OCI-LY3 (cell line): ENCODE measurements at regions not wholly inside any gene's neighbourhood (a gene's known extent, or its start where the extent isn't known, plus 50 kb on each side); places are given as distances from the start of the nearest gene placed in this dataset.
"Not testable (repeated sequence)": the region's sequence is repeated elsewhere in the genome, so short reads cannot be mapped to it uniquely, and the experiment has no call there.

Experiments
- H2AFZ ChIP-seq: fragments of 200-600, 300-600 bp; shearing (Covaris generic); 2 replicates; pipeline ENCODE4 v1.6.0; 2014; ENCODE audit warnings: antibody characterized with exemption, low read depth, low read length
- H3K27ac ChIP-seq: fragments of 200-600, 300-600 bp; sonication (generic); 2 replicates; pipeline ENCODE4 v1.5.1; 2014; ENCODE audit warnings: mild to moderate bottlenecking, low read length, moderate library complexity, mixed read lengths
- H3K27me3 ChIP-seq: fragments of 200-600, 300-600 bp; sonication (generic); 2 replicates; pipeline ENCODE4 v1.6.1; 2014; ENCODE audit warnings: low read depth, low read length, mixed read lengths
- H3K36me3 ChIP-seq: fragments of 200-600, 300-600 bp; sonication (generic); replicated peaks from 2 replicates; pipeline ENCODE3; 2014; ENCODE audit warnings: low read depth, low read length, mixed read lengths
- H3K4me1 ChIP-seq: fragments of 300-600, 200-600 bp; sonication (generic); 2 replicates; pipeline ENCODE4 v1.6.1; 2014; ENCODE audit warnings: low read length, mixed read lengths
- H3K4me2 ChIP-seq: fragments of 200-600, 300-600 bp; sonication (generic); 2 replicates; pipeline ENCODE4 v1.6.1; 2014; ENCODE audit warnings: low read length, mixed read lengths
- H3K4me3 ChIP-seq: fragments of 300-600, 200-600 bp; sonication (generic); 2 replicates; pipeline ENCODE4 v1.5.1; 2014; ENCODE audit warnings: antibody characterized with exemption, mild to moderate bottlenecking, low read length, moderate library complexity
- H3K79me2 ChIP-seq: fragments of 300-600, 200-600 bp; shearing (Covaris generic); 2 replicates; pipeline ENCODE4 v1.6.1; 2014; ENCODE audit warnings: mild to moderate bottlenecking, low read length, mixed read lengths
- H3K9ac ChIP-seq: fragments of 300-600, 200-600 bp; shearing (Covaris generic); 2 replicates; pipeline ENCODE4 v1.6.0; 2014; ENCODE audit warnings: mild to moderate bottlenecking, low read length, moderate library complexity
- H3K9me3 ChIP-seq: fragments of 200-600, 300-600 bp; shearing (Covaris generic); 2 replicates; pipeline ENCODE4 v1.6.1; 2014; ENCODE audit warnings: low read length, mixed read lengths; ENCODE audit not compliant: insufficient read depth
- H4K20me1 ChIP-seq: fragments of 200-600, 300-600 bp; sonication (generic); 2 replicates; pipeline ENCODE4 v1.6.1; 2016; ENCODE audit warnings: low read length, mixed read lengths; ENCODE audit not compliant: insufficient read depth
- CTCF ChIP-seq: fragments of 200-600, 300-600 bp; sonication (generic); IDR thresholded peaks from 2 replicates; pipeline ENCODE4 v1.5.1; 2014; ENCODE audit warnings: antibody characterized with exemption, low read length, low read depth
- EZH2phosphoT487 ChIP-seq: fragments of 200-600 bp; shearing (Covaris generic); IDR thresholded peaks from 2 replicates; pipeline ENCODE4 v1.6.1; 2018; ENCODE audit warnings: antibody characterized with exemption, mixed run types, low read depth

GRCh38 chr3:176097027-176097426 is 1100.3 kb downstream of the TBL1XR1 start:
- Histone ChIP-seq H2AFZ (no peak overlapping the region), H3K27ac (no peak overlapping the region), H3K27me3 (no peaks in the 10 kb centered on the region)

GRCh38 chr3:176093892-176094291 is 1103.4 kb downstream of the TBL1XR1 start:
- H3K4me1 ChIP-seq, H2AFZ ChIP-seq, H3K79me2 ChIP-seq, H3K9me3 ChIP-seq, H3K27ac ChIP-seq, H3K36me3 ChIP-seq, H4K20me1 ChIP-seq, H3K9ac ChIP-seq, H3K27me3 ChIP-seq, H3K4me2 ChIP-seq, H3K4me3 ChIP-seq: not testable (repeated sequence)

More at GRCh38 chr3:176097027-176097426, 1100.3 kb downstream of the TBL1XR1 start:
- Histone ChIP-seq H3K9me3 (no peaks in the 10 kb centered on the region), H4K20me1 (no peaks in the 10 kb centered on the region), H3K4me3 (no peak overlapping the region), H3K9ac (no peak overlapping the region), H3K79me2 (no peaks in the 10 kb centered on the region), H3K4me1 (no peaks in the 10 kb centered on the region), H3K4me2 (no peak overlapping the region), H3K36me3 (no peaks in the 10 kb centered on the region)
- TF ChIP-seq CTCF (no peak), EZH2phosphoT487 (no peak)

- Histone ChIP-seq H3K4me1 (no peaks in the 10 kb centered on the region), H3K4me2 (no peak overlapping the region), H3K27ac (no peak overlapping the region), H3K27me3 (no peaks in the 10 kb centered on the region), H3K4me3 (no peak overlapping the region), H3K36me3 (no peaks in the 10 kb centered on the region), H2AFZ (no peak overlapping the region), H3K9ac (no peak overlapping the region), H4K20me1 (no peaks in the 10 kb centered on the region), H3K79me2 (no peaks in the 10 kb centered on the region), H3K9me3 (no peaks in the 10 kb centered on the region)
- TF ChIP-seq EZH2phosphoT487 (no peak), CTCF (no peak)
These were observed 1106.6 kb downstream of the TBL1XR1 start for GRCh38 chr3:176090727-176091126.

GRCh38 chr3:176088962-176089383 is 1108.3 kb downstream of the TBL1XR1 start:
- no peaks in the 10 kb centered on the region for H4K20me1 ChIP-seq
- H3K4me3 ChIP-seq, result no peak overlapping the region
- no peak overlapping the region for H3K4me2 ChIP-seq
- H3K9ac ChIP-seq, result no peak overlapping the region
- H3K27ac ChIP-seq, result no peak overlapping the region
- H3K27me3 ChIP-seq, result no peaks in the 10 kb centered on the region
- no peak overlapping the region for H2AFZ ChIP-seq
- H3K4me1 ChIP-seq, result no peaks in the 10 kb centered on the region
- no peaks in the 10 kb centered on the region for H3K9me3 ChIP-seq
- TF ChIP-seq CTCF, result no peak
- H3K36me3 ChIP-seq, result no peaks in the 10 kb centered on the region
- H3K79me2 ChIP-seq, result no peaks in the 10 kb centered on the region

GRCh38 chr3:176087066-176087697 is 1110.1 kb downstream of the TBL1XR1 start:
- TF ChIP-seq CTCF (no peak), EZH2phosphoT487 (no peak)
- Histone ChIP-seq H3K27me3 (no peaks in the 10 kb centered on the region), H3K4me3 (no peak overlapping the region), H3K36me3 (no peaks in the 10 kb centered on the region), H3K9ac (no peak overlapping the region), H3K79me2 (no peaks in the 10 kb centered on the region), H3K4me1 (no peaks in the 10 kb centered on the region), H3K27ac (no peak overlapping the region), H3K4me2 (no peak overlapping the region), H3K9me3 (no peaks in the 10 kb centered on the region), H4K20me1 (no peaks in the 10 kb centered on the region), H2AFZ (no peak overlapping the region)
